OCI-LY1 (cell line): ENCODE measurements at regions not wholly inside any gene's neighbourhood (a gene's known extent, or its start where the extent isn't known, plus 50 kb on each side); places are given as distances from the start of the nearest gene placed in this dataset.
"Not testable (repeated sequence)": the region's sequence is repeated elsewhere in the genome, so short reads cannot be mapped to it uniquely, and the experiment has no call there.

Experiments
- H2AFZ ChIP-seq: fragments of 200-600 bp; sonication (generic), shearing (Covaris generic); 2 replicates; pipeline ENCODE4 v1.6.0; 2014; ENCODE audit warnings: antibody characterized with exemption, mild to moderate bottlenecking, low read length
- H3F3A ChIP-seq: fragments of 200-600 bp; sonication (generic), shearing (Covaris generic); 2 replicates; pipeline ENCODE4 v1.6.0; 2014; ENCODE audit warnings: mild to moderate bottlenecking, antibody characterized with exemption, low read length, moderate library complexity; ENCODE audit not compliant: insufficient read depth
- H3K27ac ChIP-seq: fragments of 200-600 bp; sonication (generic); 2 replicates; pipeline ENCODE4 v1.5.1; 2014; ENCODE audit warnings: low read length, mixed run types, mild to moderate bottlenecking, low read depth; ENCODE audit not compliant: poor library complexity, severe bottlenecking
- H3K27me3 ChIP-seq: fragments of 200-600 bp; sonication (generic); 2 replicates; pipeline ENCODE4 v1.6.0; 2014; ENCODE audit warnings: antibody characterized with exemption, mild to moderate bottlenecking, low read length, moderate library complexity; ENCODE audit not compliant: insufficient read depth
- H3K36me3 ChIP-seq: fragments of 200-600 bp; sonication (generic); 2 replicates; pipeline ENCODE4 v1.6.1; 2014; ENCODE audit warnings: mild to moderate bottlenecking, antibody characterized with exemption, low read length, moderate library complexity, mixed read lengths; ENCODE audit not compliant: insufficient read depth
- H3K4me1 ChIP-seq: fragments of 200-600 bp; sonication (generic); 2 replicates; pipeline ENCODE4 v1.5.1; 2014; ENCODE audit warnings: mild to moderate bottlenecking, low read length, moderate library complexity; ENCODE audit not compliant: insufficient read depth, severe bottlenecking
- H3K4me2 ChIP-seq: fragments of 200-600 bp; sonication (generic), shearing (Covaris generic); 2 replicates; pipeline ENCODE4 v1.6.1; 2014; ENCODE audit warnings: low read length
- H3K4me3 ChIP-seq: fragments of 200-600 bp; sonication (generic); 2 replicates; pipeline ENCODE4 v1.5.1; 2014; ENCODE audit warnings: low read length, low read depth, mild to moderate bottlenecking, mixed read lengths; ENCODE audit not compliant: poor library complexity, severe bottlenecking
- H3K79me2 ChIP-seq: fragments of 200-600 bp; shearing (Covaris generic); 2 replicates; pipeline ENCODE4 v1.6.1; 2016; ENCODE audit warnings: mixed run types, low read length, mixed read lengths; ENCODE audit not compliant: insufficient read depth
- H3K9ac ChIP-seq: fragments of 200-600 bp; sonication (generic), shearing (Covaris generic); 2 replicates; pipeline ENCODE4 v1.6.1; 2014; ENCODE audit warnings: mild to moderate bottlenecking, low read length, mixed read lengths
- H3K9me2 ChIP-seq: fragments of 200-600 bp; sonication (generic), shearing (Covaris generic); 2 replicates; pipeline ENCODE4 v1.6.1; 2014; ENCODE audit warnings: low read depth, mild to moderate bottlenecking, low read length, mixed read lengths
- H3K9me3 ChIP-seq: fragments of 200-600 bp; shearing (Covaris generic); 2 replicates; pipeline ENCODE4 v1.6.1; 2014; ENCODE audit warnings: low read length, mixed read lengths
- H4K20me1 ChIP-seq: fragments of 200-600 bp; sonication (generic), shearing (Covaris generic); 2 replicates; pipeline ENCODE4 v1.6.0; 2016; ENCODE audit warnings: mild to moderate bottlenecking, low read length; ENCODE audit not compliant: insufficient read depth
- CTCF ChIP-seq: fragments of 200-600 bp; sonication (generic), shearing (Covaris generic); IDR thresholded peaks from 2 replicates; pipeline ENCODE4 v1.5.1; 2017; ENCODE audit warnings: mild to moderate bottlenecking, antibody characterized with exemption, low read length, moderate library complexity, mixed read lengths
- EZH2 ChIP-seq: fragments of 200-600 bp; sonication (generic), shearing (Covaris generic); IDR thresholded peaks from 2 replicates; pipeline ENCODE4 v1.8.0; 2017; ENCODE audit warnings: borderline replicate concordance, mixed run types, mild to moderate bottlenecking, antibody characterized with exemption, low read length, moderate library complexity, mixed read lengths

DNA sequence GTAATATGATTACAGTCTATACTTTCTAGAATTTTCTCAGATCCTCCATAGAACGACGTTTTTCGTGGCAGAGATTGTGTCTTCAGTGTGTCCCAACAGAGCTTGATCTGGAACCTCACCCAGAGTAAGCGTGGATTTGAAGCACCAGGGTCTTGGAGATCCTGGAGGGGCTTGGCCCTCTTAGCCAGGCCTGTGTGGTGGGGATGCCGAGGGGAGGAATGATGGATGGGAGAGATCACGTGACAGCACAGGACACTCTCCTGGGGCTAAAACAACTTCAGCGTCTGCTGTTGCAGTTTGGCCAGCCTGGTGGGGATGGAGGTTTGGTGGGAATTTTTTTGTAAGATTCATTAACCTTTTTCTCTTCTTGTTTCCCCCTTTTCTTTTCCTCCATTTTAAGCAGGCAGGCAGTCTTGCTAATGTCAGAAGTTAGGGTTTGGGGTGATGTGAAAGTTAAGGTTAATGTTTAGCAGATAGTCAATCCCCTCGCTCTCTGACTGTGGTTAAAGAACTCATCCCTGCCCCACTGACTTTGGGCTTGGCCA lies 100.7 kb upstream of the SULF2 start:
- H2AFZ ChIP-seq = no peak overlapping the region
- H3K4me1 ChIP-seq = no peaks in the 10 kb centered on the region
- H3K27me3 ChIP-seq = no peaks in the 10 kb centered on the region
- H3F3A ChIP-seq = no peaks in the 10 kb centered on the region
- no peak overlapping the region for H3K4me3 ChIP-seq
- no peaks in the 10 kb centered on the region for H3K79me2 ChIP-seq
- H3K27ac ChIP-seq = no peak overlapping the region
- no peaks in the 10 kb centered on the region for H3K9me3 ChIP-seq
- H3K4me2 ChIP-seq = no peak overlapping the region
- H3K36me3 ChIP-seq = no peaks in the 10 kb centered on the region
- TF ChIP-seq EZH2 (no peak), CTCF (no peak)
- H3K9me2 ChIP-seq = no peaks in the 10 kb centered on the region
- no peak overlapping the region for H3K9ac ChIP-seq
- no peaks in the 10 kb centered on the region for H4K20me1 ChIP-seq

- not testable (repeated sequence) for H2AFZ ChIP-seq, H3K9ac ChIP-seq, H3K9me2 ChIP-seq, H3K9me3 ChIP-seq, H3K4me1 ChIP-seq, H4K20me1 ChIP-seq, H3K79me2 ChIP-seq, H3K4me3 ChIP-seq, H3K36me3 ChIP-seq, H3K4me2 ChIP-seq, H3K27me3 ChIP-seq, H3K27ac ChIP-seq, H3F3A ChIP-seq
Measured at GRCh38 chr20:47883940-47884339, 98.7 kb upstream of the SULF2 start.

- Histone ChIP-seq H3K79me2 (no peaks in the 10 kb centered on the region), H3K27me3 (no peaks in the 10 kb centered on the region), H4K20me1 (no peaks in the 10 kb centered on the region), H3K4me2 (no peak overlapping the region), H3K4me3 (no peak overlapping the region), H3K9me3 (no peaks in the 10 kb centered on the region), H2AFZ (no peak overlapping the region), H3K4me1 (no peaks in the 10 kb centered on the region), H3K9me2 (no peaks in the 10 kb centered on the region), H3K36me3 (no peaks in the 10 kb centered on the region), H3K9ac (no peak overlapping the region), H3F3A (no peaks in the 10 kb centered on the region), H3K27ac (no peak overlapping the region)
- TF ChIP-seq EZH2 = no peak
- no peak for TF ChIP-seq CTCF
Measured at GRCh38 chr20:47883186-47883585, 97.9 kb upstream of the SULF2 start.

- Histone ChIP-seq H3F3A (no peaks in the 10 kb centered on the region), H3K9ac (no peak overlapping the region), H3K79me2 (no peaks in the 10 kb centered on the region), H3K9me3 (no peaks in the 10 kb centered on the region), H3K4me2 (no peak overlapping the region), H3K27ac (no peak overlapping the region), H3K4me1 (no peaks in the 10 kb centered on the region), H4K20me1 (no peaks in the 10 kb centered on the region), H3K9me2 (no peaks in the 10 kb centered on the region), H2AFZ (no peak overlapping the region), H3K4me3 (no peak overlapping the region), H3K36me3 (no peaks in the 10 kb centered on the region), H3K27me3 (no peaks in the 10 kb centered on the region)
- TF ChIP-seq CTCF = no peak
- no peak for TF ChIP-seq EZH2
Measured at GRCh38 chr20:47879771-47880170, 94.5 kb upstream of the SULF2 start.
